Loucy (cell line): ENCODE measurements at regions not wholly inside any gene's neighbourhood (a gene's known extent, or its start where the extent isn't known, plus 50 kb on each side); places are given as distances from the start of the nearest gene placed in this dataset.

Experiments used
- H2AFZ ChIP-seq: fragments of 200-600 bp; sonication (generic); 2 replicates; pipeline ENCODE4 v1.6.0; 2016; ENCODE audit warnings: antibody characterized with exemption, mild to moderate bottlenecking, low read length, moderate library complexity
- H3F3A ChIP-seq: fragments of 200-600 bp; 2 replicates; pipeline ENCODE4 v1.6.0; 2016; ENCODE audit warnings: antibody characterized with exemption, low read depth, mild to moderate bottlenecking
- H3K27me3 ChIP-seq: fragments of 200-600 bp; sonication (generic); 2 replicates; pipeline ENCODE4 v1.6.1; 2014; ENCODE audit warnings: low read length, mild to moderate bottlenecking; ENCODE audit not compliant: insufficient read depth, poor library complexity, severe bottlenecking
- H3K36me3 ChIP-seq: fragments of 200-600 bp; sonication (generic); 2 replicates; pipeline ENCODE4 v1.6.1; 2016; ENCODE audit warnings: low read length; ENCODE audit not compliant: insufficient read depth
- H3K4me1 ChIP-seq: fragments of 200-600 bp; sonication (generic); 2 replicates; pipeline ENCODE4 v1.5.1; 2014; ENCODE audit warnings: low read length, mild to moderate bottlenecking; ENCODE audit not compliant: insufficient read depth, poor library complexity, severe bottlenecking
- H3K4me2 ChIP-seq: fragments of 200-600 bp; sonication (generic); 2 replicates; pipeline ENCODE4 v1.6.0; 2014; ENCODE audit warnings: antibody characterized with exemption, low read length, low read depth, mild to moderate bottlenecking; ENCODE audit not compliant: poor library complexity, severe bottlenecking
- H3K4me3 ChIP-seq: fragments of 200-600 bp; sonication (generic); 2 replicates; pipeline ENCODE4 v1.5.1; 2014; ENCODE audit warnings: low read length, mild to moderate bottlenecking, mixed read lengths; ENCODE audit not compliant: poor library complexity, severe bottlenecking
- H3K79me2 ChIP-seq: fragments of 200-600 bp; sonication (generic); 2 replicates; pipeline ENCODE4 v1.6.1; 2014; ENCODE audit warnings: low read length; ENCODE audit not compliant: insufficient read depth
- H3K9ac ChIP-seq: fragments of 200-600 bp; sonication (generic); 2 replicates; pipeline ENCODE4 v1.6.0; 2014; ENCODE audit warnings: mild to moderate bottlenecking, low read depth, low read length, moderate library complexity; ENCODE audit not compliant: poor library complexity, severe bottlenecking
- H3K9me2 ChIP-seq: fragments of 200-600 bp; sonication (generic); replicated peaks from 2 replicates; pipeline ENCODE4 v1.6.1; 2016; ENCODE audit warnings: low read depth, low read length, mixed read lengths
- H3K9me3 ChIP-seq: fragments of 200-600 bp; sonication (generic); 2 replicates; pipeline ENCODE4 v1.6.1; 2014; ENCODE audit warnings: mild to moderate bottlenecking, antibody characterized with exemption, low read length, low read depth; ENCODE audit not compliant: insufficient read depth
- H4K20me1 ChIP-seq: fragments of 200-600 bp; sonication (generic); 2 replicates; pipeline ENCODE4 v1.6.0; 2014; ENCODE audit warnings: antibody characterized with exemption, low read length, mild to moderate bottlenecking; ENCODE audit not compliant: insufficient read depth, poor library complexity, severe bottlenecking
- EZH2phosphoT487 ChIP-seq: fragments of 200-600 bp; IDR thresholded peaks from 2 replicates; pipeline ENCODE4 v1.6.1; 2018; ENCODE audit warnings: antibody characterized with exemption, mild to moderate bottlenecking, moderate library complexity, borderline replicate concordance
- TF ChIP-seq, protein P1 (sequence below): fragments of 200-600 bp; sonication (generic); conservative IDR thresholded peaks from 2 replicates; pipeline ENCODE4 v1.5.1; 2014; ENCODE audit warnings: mild to moderate bottlenecking, antibody characterized with exemption, low read length

GRCh38 chr2:181141676-181142075 is 161.3 kb downstream of the UBE2E3 start:
- Histone ChIP-seq H3K27me3 (no peaks in the 10 kb centered on the region), H4K20me1 (no peaks in the 10 kb centered on the region), H3K9me2 (no peaks in the 10 kb centered on the region), H3K4me1 (peaks cover 74% of the 10 kb centered on the region), H3F3A (no peaks in the 10 kb centered on the region), H3K9ac (peak overlapping the region; percentile 2), H2AFZ (peak overlapping the region; percentile 5; the same call in 1 of the 2 replicates), H3K9me3 (no peaks in the 10 kb centered on the region), H3K36me3 (no peaks in the 10 kb centered on the region), H3K79me2 (peaks cover 44% of the 10 kb centered on the region), H3K4me2 (peak overlapping the region; percentile 59), H3K4me3 (peak overlapping the region; percentile 15)
- TF ChIP-seq, protein P1, sequence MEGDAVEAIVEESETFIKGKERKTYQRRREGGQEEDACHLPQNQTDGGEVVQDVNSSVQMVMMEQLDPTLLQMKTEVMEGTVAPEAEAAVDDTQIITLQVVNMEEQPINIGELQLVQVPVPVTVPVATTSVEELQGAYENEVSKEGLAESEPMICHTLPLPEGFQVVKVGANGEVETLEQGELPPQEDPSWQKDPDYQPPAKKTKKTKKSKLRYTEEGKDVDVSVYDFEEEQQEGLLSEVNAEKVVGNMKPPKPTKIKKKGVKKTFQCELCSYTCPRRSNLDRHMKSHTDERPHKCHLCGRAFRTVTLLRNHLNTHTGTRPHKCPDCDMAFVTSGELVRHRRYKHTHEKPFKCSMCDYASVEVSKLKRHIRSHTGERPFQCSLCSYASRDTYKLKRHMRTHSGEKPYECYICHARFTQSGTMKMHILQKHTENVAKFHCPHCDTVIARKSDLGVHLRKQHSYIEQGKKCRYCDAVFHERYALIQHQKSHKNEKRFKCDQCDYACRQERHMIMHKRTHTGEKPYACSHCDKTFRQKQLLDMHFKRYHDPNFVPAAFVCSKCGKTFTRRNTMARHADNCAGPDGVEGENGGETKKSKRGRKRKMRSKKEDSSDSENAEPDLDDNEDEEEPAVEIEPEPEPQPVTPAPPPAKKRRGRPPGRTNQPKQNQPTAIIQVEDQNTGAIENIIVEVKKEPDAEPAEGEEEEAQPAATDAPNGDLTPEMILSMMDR: no peak
- TF ChIP-seq EZH2phosphoT487: no peak

DNA sequence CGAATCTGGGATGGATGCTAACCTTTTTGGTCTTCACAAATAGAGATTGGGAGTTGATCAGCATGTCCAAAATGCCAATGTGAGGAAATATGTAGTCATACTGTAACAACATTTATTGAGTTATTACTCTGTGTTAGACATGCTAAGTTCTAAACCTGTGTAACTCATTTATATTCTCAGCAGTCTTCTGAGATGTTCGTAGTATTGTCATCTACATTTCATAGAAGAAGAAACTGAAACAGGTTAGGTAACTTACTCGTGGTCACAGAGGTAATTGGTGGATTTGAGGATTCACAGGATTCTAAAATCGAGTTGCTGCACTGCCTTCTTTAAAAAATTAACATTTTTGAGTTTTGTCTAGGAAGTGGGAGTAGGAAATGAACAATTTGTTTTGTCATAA is 162.1 kb downstream of the UBE2E3 start:
- H3K4me1 ChIP-seq: peaks cover 67% of the 10 kb centered on the region
- no peaks in the 10 kb centered on the region for H3K27me3 ChIP-seq
- H3K79me2 ChIP-seq: peaks cover 39% of the 10 kb centered on the region
- no peak overlapping the region for H3K4me3 ChIP-seq
- TF ChIP-seq EZH2phosphoT487: no peak
- TF ChIP-seq, protein P1: no peak
- no peaks in the 10 kb centered on the region for H3K9me3 ChIP-seq
- H3K36me3 ChIP-seq: no peaks in the 10 kb centered on the region
- H3K9ac ChIP-seq: peak overlapping the region; percentile 1
- H3K9me2 ChIP-seq: no peaks in the 10 kb centered on the region
- peak overlapping the region; percentile 4 for H3K4me2 ChIP-seq
- no peaks in the 10 kb centered on the region for H4K20me1 ChIP-seq
- no peaks in the 10 kb centered on the region for H3F3A ChIP-seq
- H2AFZ ChIP-seq: no peak overlapping the region

GRCh38 chr2:181143790-181144300 is 163.4 kb downstream of the UBE2E3 start:
- Histone ChIP-seq H3K36me3 (no peaks in the 10 kb centered on the region), H3K9me2 (no peaks in the 10 kb centered on the region), H3K4me3 (no peak overlapping the region), H3K79me2 (peaks cover 36% of the 10 kb centered on the region), H3K27me3 (no peaks in the 10 kb centered on the region), H3K4me2 (peak overlapping the region; percentile 44), H3K4me1 (peaks cover 73% of the 10 kb centered on the region), H3F3A (no peaks in the 10 kb centered on the region), H4K20me1 (no peaks in the 10 kb centered on the region), H3K9me3 (no peaks in the 10 kb centered on the region), H2AFZ (no peak overlapping the region), H3K9ac (no peak overlapping the region)
- TF ChIP-seq, protein P1: 0 out of 2 replicates have a peak, but pooled peaks have one; percentile 13
- no peak for TF ChIP-seq EZH2phosphoT487
